ENCODE measurements at regions not wholly inside any gene's neighbourhood (a gene's known extent, or its start where the extent isn't known, plus 50 kb on each side); places are given as distances from the start of the nearest gene placed in this dataset.

- Histone ChIP-seq H3K4me1 (no peaks in the 10 kb centered on the region), H3K27ac (no peak overlapping the region), H3K36me3 (no peaks in the 10 kb centered on the region), H3K27me3 (no peaks in the 10 kb centered on the region), H3K9me3 (no peaks in the 10 kb centered on the region), H3K4me3 (no peak overlapping the region)
- ATAC-seq (no peak), FAIRE-seq (no peak), DNase-seq (no peak)
- TF ChIP-seq CTCF (IDR thresholded peaks at IDR 0.05) = no peak
- intact Hi-C loops (cut with DNase I) = no loop called here
- WGBS, 2 donors = 73 to 77% methylated on average over 4 of the region's 4 CpGs
Observed at GRCh38 chr9:87237336-87237735, 260.3 kb upstream of the DAPK1 start.

GRCh38 chr9:87238545-87238944 lies 259.1 kb upstream of the DAPK1 start:
- ATAC-seq (no peak), FAIRE-seq (no peak), DNase-seq (no peak)
- H3K27me3 ChIP-seq = no peaks in the 10 kb centered on the region
- WGBS, 2 donors = 75 to 85% methylated on average over 5 of the region's 5 CpGs
- H3K27ac ChIP-seq = no peak overlapping the region
- intact Hi-C loops (cut with DNase I) = no loop called here
- H3K4me1 ChIP-seq = no peaks in the 10 kb centered on the region
- no peak for TF ChIP-seq CTCF (IDR thresholded peaks at IDR 0.05)
- no peaks in the 10 kb centered on the region for H3K9me3 ChIP-seq
- no peak overlapping the region for H3K4me3 ChIP-seq
- H3K36me3 ChIP-seq = no peaks in the 10 kb centered on the region

GRCh38 chr9:87239312-87239711 lies 258.4 kb upstream of the DAPK1 start:
- Histone ChIP-seq H3K36me3 (no peaks in the 10 kb centered on the region), H3K4me3 (no peak overlapping the region), H3K9me3 (no peaks in the 10 kb centered on the region), H3K4me1 (no peaks in the 10 kb centered on the region), H3K27ac (no peak overlapping the region), H3K27me3 (no peaks in the 10 kb centered on the region)
- DNase-seq (no peak), ATAC-seq (no peak), FAIRE-seq (no peak)
- TF ChIP-seq CTCF (IDR thresholded peaks at IDR 0.05) = no peak
- WGBS, 2 donors = 19 to 22% methylated on average over 1 of the region's 1 CpG
- intact Hi-C loops (cut with DNase I) = no loop called here

GRCh38 chr9:87243602-87244001 lies 254.1 kb upstream of the DAPK1 start:
- Histone ChIP-seq H3K27ac (no peak overlapping the region), H3K27me3 (no peaks in the 10 kb centered on the region), H3K4me1 (no peaks in the 10 kb centered on the region), H3K36me3 (no peaks in the 10 kb centered on the region), H3K9me3 (no peaks in the 10 kb centered on the region), H3K4me3 (no peak overlapping the region)
- FAIRE-seq (no peak), DNase-seq (no peak), ATAC-seq (no peak)
- intact Hi-C loops (cut with DNase I) = no loop called here
- no peak for TF ChIP-seq CTCF (IDR thresholded peaks at IDR 0.05)
- WGBS, 2 donors = 88 to 98% methylated on average over 2 of the region's 2 CpGs

- FAIRE-seq = no peak
- intact Hi-C loops (cut with DNase I) = no loop called here
- no peak for DNase-seq
- no peak overlapping the region for H3K27ac ChIP-seq
- H3K9me3 ChIP-seq = no peaks in the 10 kb centered on the region
- no peak overlapping the region for H3K4me3 ChIP-seq
- H3K4me1 ChIP-seq = no peaks in the 10 kb centered on the region
- 29 to 35% methylated on average over 4 of the region's 4 CpGs for WGBS, 2 donors
- no peak for TF ChIP-seq CTCF (IDR thresholded peaks at IDR 0.05)
- H3K36me3 ChIP-seq = no peaks in the 10 kb centered on the region
- no peaks in the 10 kb centered on the region for H3K27me3 ChIP-seq
- ATAC-seq = no peak
Observed at GRCh38 chr9:87245271-87245670, 252.4 kb upstream of the DAPK1 start.

Data from pancreas (tissue), 10 donors.